ENCODE measurements at regions not wholly inside any gene's neighbourhood (a gene's known extent, or its start where the extent isn't known, plus 50 kb on each side); places are given as distances from the start of the nearest gene placed in this dataset.

DNA sequence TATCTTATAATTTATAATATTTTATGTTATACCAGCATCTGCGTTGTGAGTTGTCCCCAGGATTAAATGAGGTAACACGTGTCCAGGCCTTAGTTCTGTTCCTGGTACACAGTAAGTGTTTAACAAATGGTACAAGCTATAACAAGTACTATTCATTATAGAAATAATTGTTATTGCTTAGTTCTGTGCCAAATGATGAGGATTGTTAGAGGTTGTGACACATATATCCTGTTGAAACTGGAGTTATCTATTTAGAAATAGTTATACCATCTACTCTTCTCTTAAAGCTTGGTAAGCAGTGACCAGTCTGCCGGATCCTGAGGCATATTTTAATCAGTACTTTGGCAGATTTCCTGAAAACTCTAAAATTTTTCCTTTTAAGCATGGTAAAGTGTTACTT lies 1066.5 kb downstream of the TMTC2 start:
- no peaks in the 10 kb centered on the region for H4K20me1 ChIP-seq (ENCODE audit: insufficient read depth, low read length)
- no peaks in the 10 kb centered on the region for H3K36me3 ChIP-seq (ENCODE audit: insufficient read depth, low read length)
- no peaks in the 10 kb centered on the region for H3K9me3 ChIP-seq (ENCODE audit: low read length)
- H3K9me2 ChIP-seq (ENCODE audit: low read depth, low read length), result no peaks in the 10 kb centered on the region
- no peaks in the 10 kb centered on the region for H3K27me3 ChIP-seq (ENCODE audit: insufficient read depth, low read length)
- H2AFZ ChIP-seq (ENCODE audit: low read length), result no peak overlapping the region
- no peak overlapping the region for H3K4me2 ChIP-seq (ENCODE audit: low read length)
- TF ChIP-seq EZH2 (IDR thresholded peaks at IDR 0.05; ENCODE audit: borderline replicate concordance, low read length), result no peak
- TF ChIP-seq, protein P1, sequence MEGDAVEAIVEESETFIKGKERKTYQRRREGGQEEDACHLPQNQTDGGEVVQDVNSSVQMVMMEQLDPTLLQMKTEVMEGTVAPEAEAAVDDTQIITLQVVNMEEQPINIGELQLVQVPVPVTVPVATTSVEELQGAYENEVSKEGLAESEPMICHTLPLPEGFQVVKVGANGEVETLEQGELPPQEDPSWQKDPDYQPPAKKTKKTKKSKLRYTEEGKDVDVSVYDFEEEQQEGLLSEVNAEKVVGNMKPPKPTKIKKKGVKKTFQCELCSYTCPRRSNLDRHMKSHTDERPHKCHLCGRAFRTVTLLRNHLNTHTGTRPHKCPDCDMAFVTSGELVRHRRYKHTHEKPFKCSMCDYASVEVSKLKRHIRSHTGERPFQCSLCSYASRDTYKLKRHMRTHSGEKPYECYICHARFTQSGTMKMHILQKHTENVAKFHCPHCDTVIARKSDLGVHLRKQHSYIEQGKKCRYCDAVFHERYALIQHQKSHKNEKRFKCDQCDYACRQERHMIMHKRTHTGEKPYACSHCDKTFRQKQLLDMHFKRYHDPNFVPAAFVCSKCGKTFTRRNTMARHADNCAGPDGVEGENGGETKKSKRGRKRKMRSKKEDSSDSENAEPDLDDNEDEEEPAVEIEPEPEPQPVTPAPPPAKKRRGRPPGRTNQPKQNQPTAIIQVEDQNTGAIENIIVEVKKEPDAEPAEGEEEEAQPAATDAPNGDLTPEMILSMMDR (IDR thresholded peaks at IDR 0.05; ENCODE audit: low read length), result no peak
- H3K27ac ChIP-seq (ENCODE audit: low read depth, low read length, poor library complexity, severe bottlenecking), result no peak overlapping the region
- H3K9ac ChIP-seq (ENCODE audit: low read length), result no peak overlapping the region
- H3F3A ChIP-seq (ENCODE audit: insufficient read depth, low read length), result no peaks in the 10 kb centered on the region
- H3K4me3 ChIP-seq (ENCODE audit: low read depth, low read length, poor library complexity, severe bottlenecking), result no peak overlapping the region
- no peaks in the 10 kb centered on the region for H3K4me1 ChIP-seq (ENCODE audit: insufficient read depth, low read length, severe bottlenecking)
- no peaks in the 10 kb centered on the region for H3K79me2 ChIP-seq (ENCODE audit: insufficient read depth, low read length)

DNA sequence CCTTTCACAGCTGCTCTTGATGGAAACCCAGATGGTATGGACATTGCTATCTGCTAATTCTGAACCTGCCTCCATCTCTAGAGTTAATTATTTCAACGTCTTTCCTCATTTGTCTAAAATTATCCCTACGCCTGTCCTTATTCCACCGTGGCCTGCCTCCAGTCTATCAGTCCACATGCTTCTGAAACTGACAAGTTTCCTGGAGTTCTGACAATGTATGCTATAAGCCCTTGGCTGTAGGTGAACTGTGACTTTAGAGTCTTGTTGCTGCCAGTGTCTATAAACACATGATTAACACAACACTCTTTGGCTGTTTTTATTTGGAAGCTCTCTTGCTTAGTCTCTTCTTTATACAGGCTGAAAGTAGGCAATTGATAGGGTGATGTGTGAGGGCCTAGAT lies 1052.9 kb downstream of the TMTC2 start:
- Histone ChIP-seq H2AFZ (ENCODE audit: low read length) (no peak overlapping the region), H3F3A (ENCODE audit: insufficient read depth, low read length) (no peaks in the 10 kb centered on the region)

DNA sequence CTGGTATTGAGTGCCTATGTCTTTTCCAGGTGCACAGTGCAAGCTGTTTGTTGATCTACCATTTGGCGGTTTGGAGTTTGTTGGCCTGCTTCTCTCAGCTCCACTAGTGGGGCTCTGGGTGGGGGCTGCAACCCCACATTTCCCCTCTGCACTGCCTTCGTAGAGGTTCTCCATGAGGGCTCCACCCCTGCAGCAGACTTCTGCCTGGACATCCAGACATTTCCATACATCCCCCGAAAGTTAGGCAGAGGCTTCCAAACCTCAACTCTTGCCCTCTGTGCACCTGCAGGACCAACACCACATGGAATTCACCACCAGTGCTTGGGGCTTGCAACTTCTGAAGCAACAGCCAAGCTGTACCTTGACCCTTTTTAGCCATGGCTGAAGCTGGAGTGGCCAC lies 1024.1 kb downstream of the TMTC2 start:
- Histone ChIP-seq H3K4me1 (ENCODE audit: insufficient read depth, low read length, severe bottlenecking) (no peaks in the 10 kb centered on the region), H3F3A (ENCODE audit: insufficient read depth, low read length) (no peaks in the 10 kb centered on the region), H3K4me3 (ENCODE audit: low read depth, low read length, poor library complexity, severe bottlenecking) (no peak overlapping the region), H3K27ac (ENCODE audit: low read depth, low read length, poor library complexity, severe bottlenecking) (no peak overlapping the region), H3K9me2 (ENCODE audit: low read depth, low read length) (no peaks in the 10 kb centered on the region), H3K79me2 (ENCODE audit: insufficient read depth, low read length) (no peaks in the 10 kb centered on the region), H3K9me3 (ENCODE audit: low read length) (no peaks in the 10 kb centered on the region; the same call in 1 of the 2 replicates), H3K36me3 (ENCODE audit: insufficient read depth, low read length) (no peaks in the 10 kb centered on the region), H3K27me3 (ENCODE audit: insufficient read depth, low read length) (no peaks in the 10 kb centered on the region), H4K20me1 (ENCODE audit: insufficient read depth, low read length) (no peaks in the 10 kb centered on the region), H2AFZ (ENCODE audit: low read length) (no peak overlapping the region), H3K4me2 (ENCODE audit: low read length) (no peak overlapping the region), H3K9ac (ENCODE audit: low read length) (no peak overlapping the region)
- no peak for TF ChIP-seq EZH2 (IDR thresholded peaks at IDR 0.05; ENCODE audit: borderline replicate concordance, low read length)
- TF ChIP-seq, protein P1 (IDR thresholded peaks at IDR 0.05; ENCODE audit: low read length), result no peak

More for the DNA sequence above, 1052.9 kb downstream of the TMTC2 start:
- no peak overlapping the region for H3K27ac ChIP-seq (ENCODE audit: low read depth, low read length, poor library complexity, severe bottlenecking)
- no peaks in the 10 kb centered on the region for H3K79me2 ChIP-seq (ENCODE audit: insufficient read depth, low read length)
- no peaks in the 10 kb centered on the region for H4K20me1 ChIP-seq (ENCODE audit: insufficient read depth, low read length)
- no peak overlapping the region for H3K4me3 ChIP-seq (ENCODE audit: low read depth, low read length, poor library complexity, severe bottlenecking)
- H3K4me2 ChIP-seq (ENCODE audit: low read length), result no peak overlapping the region
- no peaks in the 10 kb centered on the region for H3K9me2 ChIP-seq (ENCODE audit: low read depth, low read length)
- no peaks in the 10 kb centered on the region for H3K9me3 ChIP-seq (ENCODE audit: low read length)
- no peaks in the 10 kb centered on the region for H3K27me3 ChIP-seq (ENCODE audit: insufficient read depth, low read length)
- no peaks in the 10 kb centered on the region for H3K4me1 ChIP-seq (ENCODE audit: insufficient read depth, low read length, severe bottlenecking)
- TF ChIP-seq EZH2 (IDR thresholded peaks at IDR 0.05; ENCODE audit: borderline replicate concordance, low read length), result no peak
- TF ChIP-seq, protein P1 (IDR thresholded peaks at IDR 0.05; ENCODE audit: low read length), result no peak
- H3K36me3 ChIP-seq (ENCODE audit: insufficient read depth, low read length), result no peaks in the 10 kb centered on the region
- H3K9ac ChIP-seq (ENCODE audit: low read length), result no peak overlapping the region
